SK-N-SH (cell line): ENCODE measurements at regions not wholly inside any gene's neighbourhood (a gene's known extent, or its start where the extent isn't known, plus 50 kb on each side); places are given as distances from the start of the nearest gene placed in this dataset.
A peak's percentile ranks its signal among the peaks of the same experiment; 100 is the strongest.

ENCODE experiments used
- CTCF ChIP-seq: fragments of 200-600 bp; sonication (generic); IDR thresholded peaks from 2 replicates; pipeline ENCODE4 v1.6.1; 2017; ENCODE audit warnings: antibody characterized with exemption, mild to moderate bottlenecking, moderate library complexity
- EP300 ChIP-seq, 2 experiments: IDR thresholded peaks; 2 replicates each; pipeline versions ENCODE4 v1.4.0 to v1.6.1; 2012; ENCODE audit warnings: borderline replicate concordance in 1 of 2, low read depth in 1 of 2, low read length in 1 of 2
- FOSL2 ChIP-seq: IDR thresholded peaks from 2 replicates; pipeline ENCODE4 v1.4.0; 2012; ENCODE audit warnings: low read depth, mild to moderate bottlenecking, moderate library complexity, borderline replicate concordance
- GATA2 ChIP-seq: sonication (generic); formaldehyde crosslinking; IDR thresholded peaks from 2 replicates; pipeline ENCODE4 v1.5.0; 2020; ENCODE audit warnings: mild to moderate bottlenecking, missing genetic modification reagents
- POLR2AphosphoS5 ChIP-seq: IDR thresholded peaks from 2 replicates; pipeline ENCODE4 v1.6.1; 2012; ENCODE audit warnings: low read depth, low read length
- RCOR1 ChIP-seq: fragments of 150-350 bp; IDR thresholded peaks from 2 replicates; pipeline ENCODE4 v1.6.1; 2017; ENCODE audit warnings: antibody characterized with exemption, low read length
- TCF12 ChIP-seq: IDR thresholded peaks from 2 replicates; pipeline ENCODE4 v1.4.0; 2012
- TF ChIP-seq, protein P1 (sequence below): IDR thresholded peaks from 2 replicates; pipeline ENCODE4 v1.6.1; 2012; ENCODE audit warnings: mild to moderate bottlenecking, low read depth, low read length, moderate library complexity
- TF ChIP-seq, protein P2 (sequence below): IDR thresholded peaks from 2 replicates; pipeline ENCODE4 v1.4.0; 2012; ENCODE audit warnings: low read depth

DNA sequence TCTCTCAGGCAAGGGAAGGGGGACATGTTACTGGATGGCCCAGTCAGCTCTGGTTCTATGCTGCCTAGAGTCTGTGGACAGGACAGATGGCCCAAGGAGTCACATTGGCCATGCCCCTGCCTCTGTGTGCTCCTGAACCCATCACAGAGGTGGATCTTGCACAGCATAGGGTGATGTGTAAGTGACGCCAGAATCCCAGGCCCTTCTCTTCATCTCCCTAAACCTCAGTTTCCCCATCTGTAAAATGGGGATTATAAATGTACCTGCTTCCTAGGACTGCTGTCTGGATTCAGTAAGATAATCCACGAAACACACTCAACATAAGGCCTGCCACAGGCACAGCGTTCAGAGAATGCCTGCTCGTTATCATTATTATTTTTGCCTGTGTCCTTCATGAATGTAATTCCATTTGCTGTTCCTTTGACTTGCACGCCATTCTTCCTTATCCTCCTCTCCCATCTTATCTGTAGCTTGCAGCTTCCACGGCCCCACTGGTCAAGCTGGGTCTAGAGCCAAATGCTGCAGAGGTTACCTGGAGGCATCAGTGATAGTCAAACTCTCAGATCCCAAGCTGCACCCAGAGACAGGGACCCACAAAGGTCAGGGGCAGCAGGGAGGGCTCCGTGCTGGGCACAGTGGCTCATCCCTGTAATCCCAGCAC is 207.0 kb downstream of the MN1 start:
- TF ChIP-seq CTCF (no peak), TCF12 (no peak), FOSL2 (no peak), EP300 (IDR thresholded peaks at IDR 0.05; ENCODE audit: borderline replicate concordance in 1 of 2, low read depth in 1 of 2, low read length in 1 of 2) (peak in 1 of 2 experiments; percentile 24; a peak in 1 of 4 replicates), POLR2AphosphoS5 (no peak), RCOR1 (0 out of 2 replicates have a peak, but pooled peaks have one; percentile 21), GATA2 (peak; percentile 84)
- TF ChIP-seq, protein P1, sequence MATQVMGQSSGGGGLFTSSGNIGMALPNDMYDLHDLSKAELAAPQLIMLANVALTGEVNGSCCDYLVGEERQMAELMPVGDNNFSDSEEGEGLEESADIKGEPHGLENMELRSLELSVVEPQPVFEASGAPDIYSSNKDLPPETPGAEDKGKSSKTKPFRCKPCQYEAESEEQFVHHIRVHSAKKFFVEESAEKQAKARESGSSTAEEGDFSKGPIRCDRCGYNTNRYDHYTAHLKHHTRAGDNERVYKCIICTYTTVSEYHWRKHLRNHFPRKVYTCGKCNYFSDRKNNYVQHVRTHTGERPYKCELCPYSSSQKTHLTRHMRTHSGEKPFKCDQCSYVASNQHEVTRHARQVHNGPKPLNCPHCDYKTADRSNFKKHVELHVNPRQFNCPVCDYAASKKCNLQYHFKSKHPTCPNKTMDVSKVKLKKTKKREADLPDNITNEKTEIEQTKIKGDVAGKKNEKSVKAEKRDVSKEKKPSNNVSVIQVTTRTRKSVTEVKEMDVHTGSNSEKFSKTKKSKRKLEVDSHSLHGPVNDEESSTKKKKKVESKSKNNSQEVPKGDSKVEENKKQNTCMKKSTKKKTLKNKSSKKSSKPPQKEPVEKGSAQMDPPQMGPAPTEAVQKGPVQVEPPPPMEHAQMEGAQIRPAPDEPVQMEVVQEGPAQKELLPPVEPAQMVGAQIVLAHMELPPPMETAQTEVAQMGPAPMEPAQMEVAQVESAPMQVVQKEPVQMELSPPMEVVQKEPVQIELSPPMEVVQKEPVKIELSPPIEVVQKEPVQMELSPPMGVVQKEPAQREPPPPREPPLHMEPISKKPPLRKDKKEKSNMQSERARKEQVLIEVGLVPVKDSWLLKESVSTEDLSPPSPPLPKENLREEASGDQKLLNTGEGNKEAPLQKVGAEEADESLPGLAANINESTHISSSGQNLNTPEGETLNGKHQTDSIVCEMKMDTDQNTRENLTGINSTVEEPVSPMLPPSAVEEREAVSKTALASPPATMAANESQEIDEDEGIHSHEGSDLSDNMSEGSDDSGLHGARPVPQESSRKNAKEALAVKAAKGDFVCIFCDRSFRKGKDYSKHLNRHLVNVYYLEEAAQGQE = no peak
- TF ChIP-seq, protein P2, sequence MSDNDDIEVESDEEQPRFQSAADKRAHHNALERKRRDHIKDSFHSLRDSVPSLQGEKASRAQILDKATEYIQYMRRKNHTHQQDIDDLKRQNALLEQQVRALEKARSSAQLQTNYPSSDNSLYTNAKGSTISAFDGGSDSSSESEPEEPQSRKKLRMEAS = no peak
